Calu3 (cell line): ENCODE measurements at regions not wholly inside any gene's neighbourhood (a gene's known extent, or its start where the extent isn't known, plus 50 kb on each side); places are given as distances from the start of the nearest gene placed in this dataset.

Experiments used
- BruUV-seq: library from RNA; stranded (reverse); fragments of 400-500 nt; replicated peaks from 2 replicates; lab custom pipeline; 2021; lab: Mats Ljungman, UMichigan
- CTCF ChIA-PET: fragments of 300-600 bp; sonication (Branson Sonifier 250); formaldehyde crosslinking; loops from one replicate; lab custom pipeline; 2022; ENCODE audit warnings: antibody characterized with exemption; lab: Charles Lee
- DNase-seq: peaks from one replicate; pipeline ENCODE4 v3.0.0; 2022
- H3K27ac Mint-ChIP-seq: one replicate; pipeline ENCODE4 v1.8.0; 2022; ENCODE audit warnings: mixed read lengths; ENCODE audit not compliant: unreplicated experiment
- H3K27me3 Mint-ChIP-seq: one replicate; pipeline ENCODE4 v1.8.0; 2022; ENCODE audit warnings: mixed read lengths; ENCODE audit not compliant: unreplicated experiment
- H3K36me3 Mint-ChIP-seq: one replicate; pipeline ENCODE4 v1.8.0; 2022; ENCODE audit warnings: mild to moderate bottlenecking, moderate library complexity, mixed read lengths; ENCODE audit not compliant: insufficient read depth, unreplicated experiment
- H3K4me1 Mint-ChIP-seq: one replicate; pipeline ENCODE4 v1.8.0; 2022; ENCODE audit warnings: mild to moderate bottlenecking, low read depth, mixed read lengths; ENCODE audit not compliant: unreplicated experiment
- H3K4me3 Mint-ChIP-seq: one replicate; pipeline ENCODE4 v1.8.0; 2022; ENCODE audit warnings: mild to moderate bottlenecking, low read depth, moderate library complexity, mixed read lengths; ENCODE audit not compliant: unreplicated experiment
- H3K9me3 Mint-ChIP-seq: one replicate; pipeline ENCODE4 v1.8.0; 2022; ENCODE audit warnings: low read depth, mixed read lengths; ENCODE audit not compliant: unreplicated experiment
- CTCF ChIP-seq: fragments of 200-600 bp; IDR thresholded peaks from one replicate; pipeline ENCODE4 v1.8.0; 2022; ENCODE audit warnings: antibody characterized with exemption; ENCODE audit not compliant: unreplicated experiment
- intact Hi-C: fragments of 100-400 bp; cut with micrococcal nuclease; formaldehyde crosslinking; loops from one replicate; pipeline ENCODE4 v1.10.0; 2022; ENCODE audit not compliant: unreplicated experiment

GRCh38 chr4:184548648-184549341 lies 74.4 kb upstream of the IRF2 start:
- Mint-ChIP-seq H3K36me3 (peaks cover 12% of the 10 kb centered on the region), H3K27ac (peak overlapping the region; percentile 64), H3K9me3 (no peaks in the 10 kb centered on the region), H3K4me3 (peak overlapping the region; percentile 78), H3K27me3 (no peaks in the 10 kb centered on the region), H3K4me1 (no peaks in the 10 kb centered on the region)
- CTCF ChIA-PET: no interaction called here
- DNase-seq: peak; percentile 44
- no peak for TF ChIP-seq CTCF
- intact Hi-C loops: no loop called here
- no TSS peak for BruUV-seq

- intact Hi-C loops: no loop called here
- no peaks in the 10 kb centered on the region for H3K27me3 Mint-ChIP-seq
- BruUV-seq: no TSS peak
- no peak for TF ChIP-seq CTCF
- peak overlapping the region; percentile 64 for H3K27ac Mint-ChIP-seq
- peak overlapping the region; percentile 78 for H3K4me3 Mint-ChIP-seq
- no peaks in the 10 kb centered on the region for H3K4me1 Mint-ChIP-seq
- DNase-seq: no peak
- peaks cover 12% of the 10 kb centered on the region for H3K36me3 Mint-ChIP-seq
- CTCF ChIA-PET: interaction anchor here (0.7 kb wide), 1 partner anchor 132 kb away, joined by 4 read pairs; no protein-coding TSS in a partner anchor
- H3K9me3 Mint-ChIP-seq: no peaks in the 10 kb centered on the region
Measured at GRCh38 chr4:184548316-184548647, 73.9 kb upstream of the IRF2 start.

- CTCF ChIA-PET: interaction anchor here (0.6 kb wide), 1 partner anchor 318 kb away, joined by 3 read pairs; no protein-coding TSS in a partner anchor
- no peaks in the 10 kb centered on the region for H3K27me3 Mint-ChIP-seq
- intact Hi-C loops: no loop called here
- no TSS peak for BruUV-seq
- H3K9me3 Mint-ChIP-seq: no peaks in the 10 kb centered on the region
- H3K27ac Mint-ChIP-seq: no peak overlapping the region
- no peaks in the 10 kb centered on the region for H3K4me1 Mint-ChIP-seq
- no peak for TF ChIP-seq CTCF
- DNase-seq: no peak
- H3K4me3 Mint-ChIP-seq: no peak overlapping the region
- peaks cover 12% of the 10 kb centered on the region for H3K36me3 Mint-ChIP-seq
Measured at GRCh38 chr4:184544788-184545409, 70.5 kb upstream of the IRF2 start.

DNA sequence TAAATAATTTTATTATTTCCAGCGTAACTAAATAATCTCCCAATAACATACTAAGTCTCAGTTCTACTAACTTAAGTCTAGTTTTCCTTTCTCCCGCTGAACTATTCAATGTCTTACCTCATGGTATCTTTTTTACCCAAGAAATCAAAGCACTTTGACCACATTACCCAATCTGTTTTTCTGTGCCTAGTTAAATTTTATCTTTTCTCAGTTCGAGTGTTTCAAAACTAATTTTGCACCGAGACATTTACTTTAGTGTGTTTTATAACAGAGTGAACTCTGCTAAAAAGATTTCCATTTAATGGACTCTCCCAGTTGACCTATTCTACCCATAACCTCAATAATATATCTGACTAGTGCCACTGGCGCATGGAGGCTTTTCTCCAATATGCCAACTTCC lies 67.6 kb upstream of the IRF2 start:
- intact Hi-C loops: no loop called here
- H3K4me3 Mint-ChIP-seq: no peak overlapping the region
- DNase-seq: no peak
- H3K4me1 Mint-ChIP-seq: no peaks in the 10 kb centered on the region
- H3K36me3 Mint-ChIP-seq: peaks cover 12% of the 10 kb centered on the region
- no peaks in the 10 kb centered on the region for H3K27me3 Mint-ChIP-seq
- no TSS peak for BruUV-seq
- H3K27ac Mint-ChIP-seq: no peak overlapping the region
- no peak for TF ChIP-seq CTCF
- CTCF ChIA-PET: no interaction called here
- no peaks in the 10 kb centered on the region for H3K9me3 Mint-ChIP-seq
